ENCODE measurements at regions not wholly inside any gene's neighbourhood (a gene's known extent, or its start where the extent isn't known, plus 50 kb on each side); places are given as distances from the start of the nearest gene placed in this dataset.

GRCh38 chr3:106765342-106765741 lies 611.9 kb upstream of the CCDC54 start:
- in situ Hi-C loops (cut with HindIII; ENCODE audit: low sequenced_read_pairs): no loop called here
- no peak overlapping the region for H3K4me3 ChIP-seq (ENCODE audit: low read depth, low read length)
- peak; percentile 68 for DNase-seq (ENCODE audit: low read depth)
- no peak for TF ChIP-seq CTCF (IDR thresholded peaks at IDR 0.05; ENCODE audit: low read depth, low read length, missing control alignments)

GRCh38 chr3:106768941-106769480 lies 608.2 kb upstream of the CCDC54 start:
- no peak for DNase-seq (ENCODE audit: low read depth)
- in situ Hi-C loops (cut with HindIII; ENCODE audit: low sequenced_read_pairs): no loop called here
- no peak for TF ChIP-seq CTCF (IDR thresholded peaks at IDR 0.05; ENCODE audit: low read depth, low read length, missing control alignments)
- no peak overlapping the region for H3K4me3 ChIP-seq (ENCODE audit: low read depth, low read length)

- no peak for TF ChIP-seq CTCF (IDR thresholded peaks at IDR 0.05; ENCODE audit: low read depth, low read length, missing control alignments)
- in situ Hi-C loops (cut with HindIII; ENCODE audit: low sequenced_read_pairs): no loop called here
- DNase-seq (ENCODE audit: low read depth): no peak
- H3K4me3 ChIP-seq (ENCODE audit: low read depth, low read length): no peak overlapping the region
These were observed 603.4 kb upstream of the CCDC54 start for GRCh38 chr3:106773795-106774194.

GRCh38 chr3:106783231-106783630 lies 594.0 kb upstream of the CCDC54 start:
- no peak for DNase-seq (ENCODE audit: low read depth)
- in situ Hi-C loops (cut with HindIII; ENCODE audit: low sequenced_read_pairs): no loop called here
- no peak overlapping the region for H3K4me3 ChIP-seq (ENCODE audit: low read depth, low read length)
- no peak for TF ChIP-seq CTCF (IDR thresholded peaks at IDR 0.05; ENCODE audit: low read depth, low read length, missing control alignments)

- in situ Hi-C loops (cut with HindIII; ENCODE audit: low sequenced_read_pairs): no loop called here
- no peak overlapping the region for H3K4me3 ChIP-seq (ENCODE audit: low read depth, low read length)
- DNase-seq (ENCODE audit: low read depth): no peak
- no peak for TF ChIP-seq CTCF (IDR thresholded peaks at IDR 0.05; ENCODE audit: low read depth, low read length, missing control alignments)
These were observed 588.0 kb upstream of the CCDC54 start for GRCh38 chr3:106789276-106789675.

- TF ChIP-seq CTCF (IDR thresholded peaks at IDR 0.05; ENCODE audit: low read depth, low read length, missing control alignments): no peak
- no peak for DNase-seq (ENCODE audit: low read depth)
- in situ Hi-C loops (cut with HindIII; ENCODE audit: low sequenced_read_pairs): no loop called here
- H3K4me3 ChIP-seq (ENCODE audit: low read depth, low read length): no peak overlapping the region
These were observed 584.5 kb upstream of the CCDC54 start for GRCh38 chr3:106792716-106793115.

- in situ Hi-C loops (cut with HindIII; ENCODE audit: low sequenced_read_pairs): no loop called here
- no peak for TF ChIP-seq CTCF (IDR thresholded peaks at IDR 0.05; ENCODE audit: low read depth, low read length, missing control alignments)
- H3K4me3 ChIP-seq (ENCODE audit: low read depth, low read length): no peak overlapping the region
- no peak for DNase-seq (ENCODE audit: low read depth)
These were observed 582.8 kb upstream of the CCDC54 start for GRCh38 chr3:106794442-106794841.

Measured in astrocyte of the cerebellum (primary cell).